Hepatocyte (in vitro differentiated cells): ENCODE measurements at regions not wholly inside any gene's neighbourhood (a gene's known extent, or its start where the extent isn't known, plus 50 kb on each side); places are given as distances from the start of the nearest gene placed in this dataset.

Experiments
- CTCF ChIP-seq: fragments of 200-600 bp; sonication (generic); IDR thresholded peaks from 2 replicates; pipeline ENCODE4 v1.5.1; 2016; ENCODE audit warnings: antibody characterized with exemption, mild to moderate bottlenecking; ENCODE audit not compliant: poor library complexity
- EZH2phosphoT487 ChIP-seq: fragments of 200-600 bp; sonication (generic); IDR thresholded peaks from one replicate; pipeline ENCODE4 v1.6.1; 2018; ENCODE audit warnings: antibody characterized with exemption, mild to moderate bottlenecking, low read depth, moderate library complexity; ENCODE audit not compliant: unreplicated experiment, severe bottlenecking

- TF ChIP-seq CTCF, result no peak
- no peak for TF ChIP-seq EZH2phosphoT487
These were observed 160.1 kb downstream of the BRMS1L start for GRCh38 chr14:35986219-35986573.
